ENCODE measurements at regions not wholly inside any gene's neighbourhood (a gene's known extent, or its start where the extent isn't known, plus 50 kb on each side); places are given as distances from the start of the nearest gene placed in this dataset.

- WGBS, 2 experiments (ENCODE audit: low coverage in 1 of 2, low lambda C conversion rate in 2 of 2, missing lambda C conversion rate in 2 of 2) = 76 to 85% methylated on average over 2 of the region's 2 CpGs
- no peak overlapping the region for H3K27ac ChIP-seq
- no peak overlapping the region for H3K4me3 ChIP-seq
- no peak overlapping the region for H3K4me2 ChIP-seq (ENCODE audit: unreplicated experiment)
- DNase-seq = no peak
- H3K9me3 ChIP-seq (ENCODE audit: low read depth) = no peaks in the 10 kb centered on the region
- TF ChIP-seq EZH2phosphoT487 (IDR thresholded peaks at IDR 0.05; ENCODE audit: insufficient read depth, low read depth) (no peak), EZH2 (IDR thresholded peaks at IDR 0.05; ENCODE audit: insufficient read depth, poor library complexity, severe bottlenecking) (no peak)
- H3K4me1 ChIP-seq (ENCODE audit: insufficient read depth) = no peaks in the 10 kb centered on the region
- no peak overlapping the region for H2AFZ ChIP-seq
- no peaks in the 10 kb centered on the region for H4K20me1 ChIP-seq (ENCODE audit: insufficient read depth)
- H3K9me2 ChIP-seq (ENCODE audit: insufficient read depth) = no peaks in the 10 kb centered on the region
- no peaks in the 10 kb centered on the region for H3F3A ChIP-seq (ENCODE audit: insufficient read depth)
- H3K79me2 ChIP-seq (ENCODE audit: insufficient read depth) = no peaks in the 10 kb centered on the region
- no peak overlapping the region for H3K9ac ChIP-seq
- no peaks in the 10 kb centered on the region for H3K36me3 ChIP-seq (ENCODE audit: low read depth)
- in situ Hi-C loops (cut with MboI) = no loop called here
- no peaks in the 10 kb centered on the region for H3K27me3 ChIP-seq (replicated peaks; ENCODE audit: insufficient read depth)
Measured at GRCh38 chr1:56336982-56337381, 242.4 kb downstream of the PLPP3 start.

GRCh38 chr1:56335394-56335793 lies 244.0 kb downstream of the PLPP3 start:
- Histone ChIP-seq H3F3A (ENCODE audit: insufficient read depth) (no peaks in the 10 kb centered on the region), H3K27ac (no peak overlapping the region), H3K4me3 (no peak overlapping the region), H3K79me2 (ENCODE audit: insufficient read depth) (no peaks in the 10 kb centered on the region), H3K9me3 (ENCODE audit: low read depth) (no peaks in the 10 kb centered on the region), H3K27me3 (replicated peaks; ENCODE audit: insufficient read depth) (no peaks in the 10 kb centered on the region), H4K20me1 (ENCODE audit: insufficient read depth) (no peaks in the 10 kb centered on the region), H2AFZ (no peak overlapping the region), H3K36me3 (ENCODE audit: low read depth) (no peaks in the 10 kb centered on the region), H3K9me2 (ENCODE audit: insufficient read depth) (no peaks in the 10 kb centered on the region), H3K4me1 (ENCODE audit: insufficient read depth) (peaks cover 3% of the 10 kb centered on the region), H3K9ac (no peak overlapping the region), H3K4me2 (ENCODE audit: unreplicated experiment) (no peak overlapping the region)
- no peak for TF ChIP-seq EZH2phosphoT487 (IDR thresholded peaks at IDR 0.05; ENCODE audit: insufficient read depth, low read depth)
- TF ChIP-seq EZH2 (IDR thresholded peaks at IDR 0.05; ENCODE audit: insufficient read depth, poor library complexity, severe bottlenecking) = no peak
- DNase-seq = no peak
- WGBS, 2 experiments (ENCODE audit: low coverage in 1 of 2, low lambda C conversion rate in 2 of 2, missing lambda C conversion rate in 2 of 2) = 91 to 94% methylated on average over 1 of the region's 1 CpG
- in situ Hi-C loops (cut with MboI) = no loop called here

- H3K9me2 ChIP-seq (ENCODE audit: insufficient read depth) = no peaks in the 10 kb centered on the region
- no peaks in the 10 kb centered on the region for H3K9me3 ChIP-seq (ENCODE audit: low read depth)
- no peaks in the 10 kb centered on the region for H4K20me1 ChIP-seq (ENCODE audit: insufficient read depth)
- in situ Hi-C loops (cut with MboI) = no loop called here
- peaks cover 12% of the 10 kb centered on the region for H3K4me1 ChIP-seq (ENCODE audit: insufficient read depth)
- no peak overlapping the region for H3K4me3 ChIP-seq
- no peaks in the 10 kb centered on the region for H3F3A ChIP-seq (ENCODE audit: insufficient read depth)
- WGBS, 2 experiments (ENCODE audit: low coverage in 1 of 2, low lambda C conversion rate in 2 of 2, missing lambda C conversion rate in 2 of 2) = 61 to 67% methylated on average over 2 of the region's 2 CpGs
- no peaks in the 10 kb centered on the region for H3K36me3 ChIP-seq (ENCODE audit: low read depth)
- DNase-seq = no peak
- no peak for TF ChIP-seq EZH2phosphoT487 (IDR thresholded peaks at IDR 0.05; ENCODE audit: insufficient read depth, low read depth)
- TF ChIP-seq EZH2 (IDR thresholded peaks at IDR 0.05; ENCODE audit: insufficient read depth, poor library complexity, severe bottlenecking) = no peak
- no peak overlapping the region for H3K27ac ChIP-seq
- no peak overlapping the region for H3K9ac ChIP-seq
- H3K27me3 ChIP-seq (replicated peaks; ENCODE audit: insufficient read depth) = no peaks in the 10 kb centered on the region
- H3K79me2 ChIP-seq (ENCODE audit: insufficient read depth) = no peaks in the 10 kb centered on the region
- H2AFZ ChIP-seq = no peak overlapping the region
- H3K4me2 ChIP-seq (ENCODE audit: unreplicated experiment) = no peak overlapping the region
Measured at GRCh38 chr1:56334047-56334446, 245.3 kb downstream of the PLPP3 start.

GRCh38 chr1:56333461-56333860 lies 245.9 kb downstream of the PLPP3 start:
- TF ChIP-seq EZH2phosphoT487 (IDR thresholded peaks at IDR 0.05; ENCODE audit: insufficient read depth, low read depth) (no peak), EZH2 (IDR thresholded peaks at IDR 0.05; ENCODE audit: insufficient read depth, poor library complexity, severe bottlenecking) (no peak)
- no peak for DNase-seq
- peaks cover 16% of the 10 kb centered on the region for H3K4me1 ChIP-seq (ENCODE audit: insufficient read depth)
- 97 to 100% methylated on average over 2 of the region's 2 CpGs for WGBS, 2 experiments (ENCODE audit: low coverage in 1 of 2, low lambda C conversion rate in 2 of 2, missing lambda C conversion rate in 2 of 2)
- H3K9me3 ChIP-seq (ENCODE audit: low read depth) = no peaks in the 10 kb centered on the region
- no peaks in the 10 kb centered on the region for H3K9me2 ChIP-seq (ENCODE audit: insufficient read depth)
- H3K4me2 ChIP-seq (ENCODE audit: unreplicated experiment) = no peak overlapping the region
- no peaks in the 10 kb centered on the region for H4K20me1 ChIP-seq (ENCODE audit: insufficient read depth)
- H3K4me3 ChIP-seq = no peak overlapping the region
- no peak overlapping the region for H2AFZ ChIP-seq
- H3K27me3 ChIP-seq (replicated peaks; ENCODE audit: insufficient read depth) = no peaks in the 10 kb centered on the region
- no peaks in the 10 kb centered on the region for H3K79me2 ChIP-seq (ENCODE audit: insufficient read depth)
- no peaks in the 10 kb centered on the region for H3F3A ChIP-seq (ENCODE audit: insufficient read depth)
- H3K36me3 ChIP-seq (ENCODE audit: low read depth) = no peaks in the 10 kb centered on the region
- in situ Hi-C loops (cut with MboI) = no loop called here
- no peak overlapping the region for H3K9ac ChIP-seq
- H3K27ac ChIP-seq = no peak overlapping the region
